ENCODE measurements at regions not wholly inside any gene's neighbourhood (a gene's known extent, or its start where the extent isn't known, plus 50 kb on each side); places are given as distances from the start of the nearest gene placed in this dataset.
A peak's percentile ranks its signal among the peaks of the same experiment; 100 is the strongest.

- no peak for FAIRE-seq
Observed at GRCh38 chr12:107547389-107547788, 138.2 kb upstream of the PWP1 start.

GRCh38 chr12:107549651-107550480 is 135.7 kb upstream of the PWP1 start:
- no peak for DNase-seq (ENCODE audit: low spot score)
- Histone ChIP-seq H3K4me1 (ENCODE audit: insufficient read depth, low read length) (peaks cover 8% of the 10 kb centered on the region; the same call in 1 of the 2 replicates), H3K9ac (ENCODE audit: insufficient read depth, low read depth, low read length) (no peak overlapping the region), H3K79me2 (ENCODE audit: insufficient read depth, low read length) (no peaks in the 10 kb centered on the region), H3K4me2 (ENCODE audit: low read depth, low read length) (no peak overlapping the region), H4K20me1 (ENCODE audit: insufficient read depth, low read length) (no peaks in the 10 kb centered on the region), H3K36me3 (replicated peaks in 1 of 2; ENCODE audit: control insufficient read depth in 1 of 2, insufficient read depth in 2 of 2, low read length in 2 of 2) (no peaks in the 10 kb centered on the region), H2AFZ (ENCODE audit: low read length) (no peak overlapping the region), H3K4me3 (replicated peaks in 1 of 3; ENCODE audit: insufficient read depth in 1 of 3, low read depth in 2 of 3, low read length in 3 of 3) (no peak overlapping the region), H3K27me3 (ENCODE audit: control insufficient read depth in 1 of 2, insufficient read depth in 2 of 2, low read length in 2 of 2) (no peaks in the 10 kb centered on the region; a peak in 1 of 5 replicates), H3K27ac (ENCODE audit: extremely low read length, insufficient read depth, low read length) (no peak overlapping the region), H3K9me3 (ENCODE audit: low read length) (no peaks in the 10 kb centered on the region)
- POLR2A ChIA-PET, result interaction anchor here (0.7 kb wide), 1 partner anchor 17 kb away, joined by 3 read pairs; no protein-coding TSS in a partner anchor
- intact Hi-C loops (cut with micrococcal nuclease; ENCODE audit: unreplicated experiment), result no loop called here
- no peak for ATAC-seq
- CTCF ChIA-PET (ENCODE audit: low intra/inter-chr PET ratio, low total read pairs), result no interaction called here
- 75% methylated on average over 3 of the region's 4 CpGs for whole genome bisulfite sequencing (ENCODE audit: low lambda C conversion rate)
- TF ChIP-seq ZNF674 (CRISPR knock-in tag; IDR thresholded peaks at IDR 0.05; ENCODE audit: low read depth) (no peak), MIXL1 (CRISPR knock-in tag; IDR thresholded peaks at IDR 0.05) (no peak), NFAT5 (CRISPR knock-in tag; IDR thresholded peaks at IDR 0.05) (no peak), SNRNP70 (IDR thresholded peaks at IDR 0.05; ENCODE audit: low read depth, low read length) (no peak)
- in situ Hi-C loops (cut with HindIII; ENCODE audit: extremely low pct_ligation_motif_present, low pct_unique_long_range_greater_than_20kb), result no loop called here
- BruUV-seq (replicated peaks), result no TSS peak
- no peak for FAIRE-seq

More at GRCh38 chr12:107547389-107547788, 138.2 kb upstream of the PWP1 start:
- BruUV-seq (replicated peaks), result no TSS peak
- peaks cover 8% of the 10 kb centered on the region; the same call in 1 of the 2 replicates for H3K4me1 ChIP-seq (ENCODE audit: insufficient read depth, low read length)
- ChIA-PET CTCF (ENCODE audit: low intra/inter-chr PET ratio, low total read pairs) (no interaction called here), POLR2A (no interaction called here)
- no peak overlapping the region for H3K27ac ChIP-seq (ENCODE audit: extremely low read length, insufficient read depth, low read length)
- H3K4me3 ChIP-seq (replicated peaks in 1 of 3; ENCODE audit: insufficient read depth in 1 of 3, low read depth in 2 of 3, low read length in 3 of 3), result no peak overlapping the region
- no peak overlapping the region for H2AFZ ChIP-seq (ENCODE audit: low read length)
- DNase-seq (ENCODE audit: low spot score), result no peak
- no peaks in the 10 kb centered on the region for H3K9me3 ChIP-seq (ENCODE audit: low read length)
- H3K79me2 ChIP-seq (ENCODE audit: insufficient read depth, low read length), result no peaks in the 10 kb centered on the region
- WGBS (ENCODE audit: low lambda C conversion rate), result 72% methylated on average over 3 of the region's 3 CpGs
- no peaks in the 10 kb centered on the region; a peak in 1 of 5 replicates for H3K36me3 ChIP-seq (replicated peaks in 1 of 2; ENCODE audit: control insufficient read depth in 1 of 2, insufficient read depth in 2 of 2, low read length in 2 of 2)
- H3K27me3 ChIP-seq (ENCODE audit: control insufficient read depth in 1 of 2, insufficient read depth in 2 of 2, low read length in 2 of 2), result no peaks in the 10 kb centered on the region; a peak in 1 of 5 replicates
- no peak for ATAC-seq
- no peaks in the 10 kb centered on the region for H4K20me1 ChIP-seq (ENCODE audit: insufficient read depth, low read length)
- in situ Hi-C loops (cut with HindIII; ENCODE audit: extremely low pct_ligation_motif_present, low pct_unique_long_range_greater_than_20kb) (no loop called here), intact Hi-C loops (cut with micrococcal nuclease; ENCODE audit: unreplicated experiment) (no loop called here)
- no peak overlapping the region for H3K9ac ChIP-seq (ENCODE audit: insufficient read depth, low read depth, low read length)
- no peak overlapping the region for H3K4me2 ChIP-seq (ENCODE audit: low read depth, low read length)
- TF ChIP-seq MAFF (IDR thresholded peaks at IDR 0.05; ENCODE audit: low read depth, low read length) (peak; percentile 63; the same call in 1 of the 2 replicates), ZFP36L1 (CRISPR knock-in tag; IDR thresholded peaks at IDR 0.05) (no peak), MAFK (conservative IDR thresholded peaks at IDR 0.05 in 1 of 2, IDR thresholded peaks at IDR 0.05 in 1 of 2; ENCODE audit: low read length in 2 of 2) (peak; percentile 72 to 73), RFX1 (IDR thresholded peaks at IDR 0.05) (no peak), HNRNPH1 (optimal IDR thresholded peaks at IDR 0.05; ENCODE audit: low read depth, low read length) (no peak)
